ENCODE measurements at regions not wholly inside any gene's neighbourhood (a gene's known extent, or its start where the extent isn't known, plus 50 kb on each side); places are given as distances from the start of the nearest gene placed in this dataset.

DNA sequence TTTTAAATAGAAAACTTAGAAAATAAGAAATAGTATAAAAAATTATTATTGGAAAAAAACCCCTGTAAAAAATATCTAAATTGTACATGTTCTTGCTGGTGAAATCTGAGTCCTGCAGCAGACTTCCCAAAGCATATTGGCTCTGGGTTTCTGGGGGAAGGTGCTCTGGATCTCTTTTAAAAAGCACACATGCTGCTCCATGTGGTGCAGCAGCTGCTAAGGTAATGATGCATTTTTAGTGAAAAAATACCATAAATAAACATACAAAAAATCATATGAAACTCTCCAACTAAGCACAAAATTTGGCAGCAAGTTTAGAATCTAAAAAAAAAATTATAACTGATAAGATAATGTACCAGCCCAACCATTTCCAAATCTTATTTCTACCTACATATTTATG is 216.5 kb downstream of the GPD2 start:
- H3K79me2 ChIP-seq (ENCODE audit: insufficient read depth, low read length): no peaks in the 10 kb centered on the region
- no peak overlapping the region for H3K27ac ChIP-seq (ENCODE audit: low read depth, low read length, poor library complexity, severe bottlenecking)

DNA sequence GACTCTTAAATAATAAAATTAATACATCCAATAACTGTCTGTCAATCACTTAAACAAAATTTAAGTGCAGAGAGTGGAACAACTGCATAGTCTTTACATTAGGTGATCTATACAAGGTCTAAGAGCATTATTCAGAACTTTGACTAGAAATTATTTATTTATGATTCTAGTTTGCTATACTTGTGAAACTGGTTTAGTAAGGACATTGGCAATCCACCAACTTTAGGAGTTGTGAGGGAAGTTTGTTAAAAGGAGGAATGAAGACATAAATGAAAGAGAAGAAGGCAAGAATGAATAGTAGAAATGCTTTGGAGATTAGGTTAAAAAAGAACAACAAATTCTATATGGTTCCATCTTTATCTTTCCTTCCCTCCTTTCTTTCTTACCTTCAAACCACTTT is 217.5 kb downstream of the GPD2 start:
- Histone ChIP-seq H3K27me3 (ENCODE audit: insufficient read depth, low read length) (no peaks in the 10 kb centered on the region), H3F3A (ENCODE audit: insufficient read depth, low read length) (no peaks in the 10 kb centered on the region), H3K4me2 (ENCODE audit: low read length) (no peak overlapping the region), H3K9ac (ENCODE audit: low read length) (no peak overlapping the region), H3K4me3 (ENCODE audit: low read depth, low read length, poor library complexity, severe bottlenecking) (no peak overlapping the region), H3K9me3 (ENCODE audit: low read length) (no peaks in the 10 kb centered on the region), H3K9me2 (ENCODE audit: low read depth, low read length) (no peaks in the 10 kb centered on the region), H3K36me3 (ENCODE audit: insufficient read depth, low read length) (no peaks in the 10 kb centered on the region), H3K4me1 (ENCODE audit: insufficient read depth, low read length, severe bottlenecking) (no peaks in the 10 kb centered on the region), H3K79me2 (ENCODE audit: insufficient read depth, low read length) (no peaks in the 10 kb centered on the region), H2AFZ (ENCODE audit: low read length) (no peak overlapping the region), H3K27ac (ENCODE audit: low read depth, low read length, poor library complexity, severe bottlenecking) (no peak overlapping the region), H4K20me1 (ENCODE audit: insufficient read depth, low read length) (no peaks in the 10 kb centered on the region)
- TF ChIP-seq, protein P1, sequence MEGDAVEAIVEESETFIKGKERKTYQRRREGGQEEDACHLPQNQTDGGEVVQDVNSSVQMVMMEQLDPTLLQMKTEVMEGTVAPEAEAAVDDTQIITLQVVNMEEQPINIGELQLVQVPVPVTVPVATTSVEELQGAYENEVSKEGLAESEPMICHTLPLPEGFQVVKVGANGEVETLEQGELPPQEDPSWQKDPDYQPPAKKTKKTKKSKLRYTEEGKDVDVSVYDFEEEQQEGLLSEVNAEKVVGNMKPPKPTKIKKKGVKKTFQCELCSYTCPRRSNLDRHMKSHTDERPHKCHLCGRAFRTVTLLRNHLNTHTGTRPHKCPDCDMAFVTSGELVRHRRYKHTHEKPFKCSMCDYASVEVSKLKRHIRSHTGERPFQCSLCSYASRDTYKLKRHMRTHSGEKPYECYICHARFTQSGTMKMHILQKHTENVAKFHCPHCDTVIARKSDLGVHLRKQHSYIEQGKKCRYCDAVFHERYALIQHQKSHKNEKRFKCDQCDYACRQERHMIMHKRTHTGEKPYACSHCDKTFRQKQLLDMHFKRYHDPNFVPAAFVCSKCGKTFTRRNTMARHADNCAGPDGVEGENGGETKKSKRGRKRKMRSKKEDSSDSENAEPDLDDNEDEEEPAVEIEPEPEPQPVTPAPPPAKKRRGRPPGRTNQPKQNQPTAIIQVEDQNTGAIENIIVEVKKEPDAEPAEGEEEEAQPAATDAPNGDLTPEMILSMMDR (IDR thresholded peaks at IDR 0.05; ENCODE audit: low read length): no peak

More for the DNA sequence above, 216.5 kb downstream of the GPD2 start:
- H3K4me2 ChIP-seq (ENCODE audit: low read length): no peak overlapping the region
- H3K36me3 ChIP-seq (ENCODE audit: insufficient read depth, low read length): no peaks in the 10 kb centered on the region
- no peaks in the 10 kb centered on the region for H3K9me2 ChIP-seq (ENCODE audit: low read depth, low read length)
- H3K4me1 ChIP-seq (ENCODE audit: insufficient read depth, low read length, severe bottlenecking): no peaks in the 10 kb centered on the region
- H2AFZ ChIP-seq (ENCODE audit: low read length): no peak overlapping the region
- TF ChIP-seq EZH2 (IDR thresholded peaks at IDR 0.05; ENCODE audit: borderline replicate concordance, low read length): no peak
- no peak overlapping the region for H3K9ac ChIP-seq (ENCODE audit: low read length)
- no peaks in the 10 kb centered on the region for H3K27me3 ChIP-seq (ENCODE audit: insufficient read depth, low read length)
- H4K20me1 ChIP-seq (ENCODE audit: insufficient read depth, low read length): no peaks in the 10 kb centered on the region
- no peak overlapping the region for H3K4me3 ChIP-seq (ENCODE audit: low read depth, low read length, poor library complexity, severe bottlenecking)
- H3F3A ChIP-seq (ENCODE audit: insufficient read depth, low read length): no peaks in the 10 kb centered on the region
- H3K9me3 ChIP-seq (ENCODE audit: low read length): no peaks in the 10 kb centered on the region

DNA sequence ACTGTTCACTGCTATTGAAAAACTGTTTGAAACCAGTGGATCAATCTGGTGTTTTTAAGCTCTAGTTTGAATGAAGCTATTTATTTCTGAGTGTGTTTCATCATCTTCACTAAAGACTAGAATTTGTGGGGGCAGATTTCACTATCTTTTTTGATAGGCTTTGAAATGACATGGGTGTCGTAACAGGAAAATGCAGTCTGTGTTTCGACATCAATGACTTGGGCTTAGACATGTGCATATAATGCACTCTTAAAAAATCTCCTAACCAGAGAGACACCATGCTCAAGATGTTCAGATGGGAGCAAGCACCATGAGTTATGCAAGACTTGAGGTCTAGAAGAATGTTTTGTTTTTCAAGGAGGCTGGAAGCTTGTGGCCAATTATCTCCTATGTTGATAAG is 221.6 kb downstream of the GPD2 start:
- H3K27ac ChIP-seq (ENCODE audit: low read depth, low read length, poor library complexity, severe bottlenecking): no peak overlapping the region

DNA sequence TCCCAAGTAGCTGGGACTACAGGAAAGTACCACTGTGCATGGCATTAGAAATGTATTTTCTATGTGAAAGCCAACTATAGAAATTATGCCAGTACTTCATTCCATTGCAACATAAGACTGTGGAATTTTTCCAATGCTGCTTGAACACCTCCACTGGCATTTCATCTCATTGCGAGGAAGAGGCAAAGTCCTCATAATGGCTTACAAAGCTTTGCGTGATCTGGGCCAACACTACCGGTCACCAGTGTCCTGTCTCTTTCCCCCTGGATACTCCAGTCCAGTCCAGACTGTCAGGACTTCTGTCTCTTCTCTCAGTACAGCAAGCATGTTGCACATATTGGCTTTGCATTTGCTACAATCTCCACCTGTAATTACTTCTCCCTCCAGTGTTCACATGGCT is 223.5 kb downstream of the GPD2 start:
- Histone ChIP-seq H3K9ac (ENCODE audit: low read length) (no peak overlapping the region), H3K4me1 (ENCODE audit: insufficient read depth, low read length, severe bottlenecking) (no peaks in the 10 kb centered on the region), H4K20me1 (ENCODE audit: insufficient read depth, low read length) (no peaks in the 10 kb centered on the region), H3K79me2 (ENCODE audit: insufficient read depth, low read length) (no peaks in the 10 kb centered on the region), H3K27ac (ENCODE audit: low read depth, low read length, poor library complexity, severe bottlenecking) (no peak overlapping the region), H3F3A (ENCODE audit: insufficient read depth, low read length) (no peaks in the 10 kb centered on the region), H3K36me3 (ENCODE audit: insufficient read depth, low read length) (no peaks in the 10 kb centered on the region), H3K9me3 (ENCODE audit: low read length) (no peaks in the 10 kb centered on the region), H3K9me2 (ENCODE audit: low read depth, low read length) (no peaks in the 10 kb centered on the region), H3K4me3 (ENCODE audit: low read depth, low read length, poor library complexity, severe bottlenecking) (no peak overlapping the region), H3K4me2 (ENCODE audit: low read length) (no peak overlapping the region), H2AFZ (ENCODE audit: low read length) (no peak overlapping the region), H3K27me3 (ENCODE audit: insufficient read depth, low read length) (no peaks in the 10 kb centered on the region)
- TF ChIP-seq, protein P1 (IDR thresholded peaks at IDR 0.05; ENCODE audit: low read length): no peak
- no peak for TF ChIP-seq EZH2 (IDR thresholded peaks at IDR 0.05; ENCODE audit: borderline replicate concordance, low read length)

More for the DNA sequence above, 221.6 kb downstream of the GPD2 start:
- no peak overlapping the region for H2AFZ ChIP-seq (ENCODE audit: low read length)
- no peak overlapping the region for H3K4me3 ChIP-seq (ENCODE audit: low read depth, low read length, poor library complexity, severe bottlenecking)
- H3K79me2 ChIP-seq (ENCODE audit: insufficient read depth, low read length): no peaks in the 10 kb centered on the region
- no peaks in the 10 kb centered on the region for H3K9me3 ChIP-seq (ENCODE audit: low read length)
- TF ChIP-seq, protein P1 (IDR thresholded peaks at IDR 0.05; ENCODE audit: low read length): no peak
- TF ChIP-seq EZH2 (IDR thresholded peaks at IDR 0.05; ENCODE audit: borderline replicate concordance, low read length): no peak
- H3K9me2 ChIP-seq (ENCODE audit: low read depth, low read length): no peaks in the 10 kb centered on the region
- H3K9ac ChIP-seq (ENCODE audit: low read length): no peak overlapping the region
- no peaks in the 10 kb centered on the region for H3K27me3 ChIP-seq (ENCODE audit: insufficient read depth, low read length)
- no peaks in the 10 kb centered on the region for H3K4me1 ChIP-seq (ENCODE audit: insufficient read depth, low read length, severe bottlenecking)
- H4K20me1 ChIP-seq (ENCODE audit: insufficient read depth, low read length): no peaks in the 10 kb centered on the region
- no peaks in the 10 kb centered on the region for H3F3A ChIP-seq (ENCODE audit: insufficient read depth, low read length)
- no peaks in the 10 kb centered on the region for H3K36me3 ChIP-seq (ENCODE audit: insufficient read depth, low read length)
- no peak overlapping the region for H3K4me2 ChIP-seq (ENCODE audit: low read length)

Measured in OCI-LY1 (cell line).